ENCODE measurements at regions not wholly inside any gene's neighbourhood (a gene's known extent, or its start where the extent isn't known, plus 50 kb on each side); places are given as distances from the start of the nearest gene placed in this dataset.

GRCh38 chr3:34264337-34265041 lies 466.1 kb downstream of the PDCD6IP start:
- DNase-seq (ENCODE audit: extremely low spot score, unreplicated experiment) = no peak
- H3K4me3 Mint-ChIP-seq = no peak overlapping the region
- H3K9me3 Mint-ChIP-seq = no peaks in the 10 kb centered on the region
- H3K27ac Mint-ChIP-seq = no peak overlapping the region
- H3K27me3 Mint-ChIP-seq = no peaks in the 10 kb centered on the region
- TF ChIP-seq CTCF (conservative IDR thresholded peaks at IDR 0.05) = no peak
- no peaks in the 10 kb centered on the region for H3K36me3 Mint-ChIP-seq
- peaks cover 40% of the 10 kb centered on the region for H3K4me1 Mint-ChIP-seq (ENCODE audit: unreplicated experiment)

- Mint-ChIP-seq H3K4me3 (no peak overlapping the region), H3K36me3 (no peaks in the 10 kb centered on the region), H3K4me1 (ENCODE audit: unreplicated experiment) (peaks cover 22% of the 10 kb centered on the region), H3K9me3 (peaks cover 10% of the 10 kb centered on the region), H3K27ac (no peak overlapping the region), H3K27me3 (no peaks in the 10 kb centered on the region)
- DNase-seq (ENCODE audit: extremely low spot score, unreplicated experiment) = no peak
- TF ChIP-seq CTCF (conservative IDR thresholded peaks at IDR 0.05) = no peak
These were observed 468.7 kb downstream of the PDCD6IP start for GRCh38 chr3:34267088-34267487.

GRCh38 chr3:34268032-34268709 lies 469.7 kb downstream of the PDCD6IP start:
- no peak for TF ChIP-seq CTCF (conservative IDR thresholded peaks at IDR 0.05)
- Mint-ChIP-seq H3K9me3 (peaks cover 10% of the 10 kb centered on the region), H3K36me3 (no peaks in the 10 kb centered on the region), H3K4me3 (no peak overlapping the region), H3K4me1 (ENCODE audit: unreplicated experiment) (peaks cover 11% of the 10 kb centered on the region), H3K27ac (no peak overlapping the region), H3K27me3 (no peaks in the 10 kb centered on the region)
- no peak for DNase-seq (ENCODE audit: extremely low spot score, unreplicated experiment)

- Mint-ChIP-seq H3K27me3 (peaks cover 5% of the 10 kb centered on the region), H3K27ac (no peak overlapping the region), H3K36me3 (no peaks in the 10 kb centered on the region), H3K4me1 (ENCODE audit: unreplicated experiment) (no peaks in the 10 kb centered on the region), H3K9me3 (peaks cover 16% of the 10 kb centered on the region), H3K4me3 (no peak overlapping the region)
- TF ChIP-seq CTCF (conservative IDR thresholded peaks at IDR 0.05) = no peak
- DNase-seq (ENCODE audit: extremely low spot score, unreplicated experiment) = no peak
These were observed 477.4 kb downstream of the PDCD6IP start for GRCh38 chr3:34275811-34276210.

- Mint-ChIP-seq H3K36me3 (no peaks in the 10 kb centered on the region), H3K4me3 (no peak overlapping the region), H3K27ac (no peak overlapping the region)
These were observed 477.9 kb downstream of the PDCD6IP start for GRCh38 chr3:34276342-34276741.

More at GRCh38 chr3:34276342-34276741, 477.9 kb downstream of the PDCD6IP start:
- no peaks in the 10 kb centered on the region for H3K4me1 Mint-ChIP-seq (ENCODE audit: unreplicated experiment)
- TF ChIP-seq CTCF (conservative IDR thresholded peaks at IDR 0.05) = no peak
- no peak for DNase-seq (ENCODE audit: extremely low spot score, unreplicated experiment)
- peaks cover 12% of the 10 kb centered on the region for H3K9me3 Mint-ChIP-seq
- peaks cover 5% of the 10 kb centered on the region for H3K27me3 Mint-ChIP-seq

Measured in type B pancreatic cell (in vitro differentiated cells).